Neural cell (in vitro differentiated cells): ENCODE measurements at regions not wholly inside any gene's neighbourhood (a gene's known extent, or its start where the extent isn't known, plus 50 kb on each side); places are given as distances from the start of the nearest gene placed in this dataset.

ENCODE experiments used
- EP300 ChIP-seq: fragments of 450-650 bp; conservative IDR thresholded peaks from 2 replicates; pipeline ENCODE4 v1.6.1; 2014; ENCODE audit warnings: antibody characterized with exemption, mild to moderate bottlenecking, moderate library complexity; ENCODE audit not compliant: poor library complexity, severe bottlenecking
- TF ChIP-seq, protein P1 (sequence below): fragments of 450-650 bp; IDR thresholded peaks from 2 replicates; pipeline ENCODE4 v1.5.1; 2014; ENCODE audit warnings: antibody characterized with exemption, mild to moderate bottlenecking, moderate library complexity; ENCODE audit not compliant: poor library complexity, severe bottlenecking

DNA sequence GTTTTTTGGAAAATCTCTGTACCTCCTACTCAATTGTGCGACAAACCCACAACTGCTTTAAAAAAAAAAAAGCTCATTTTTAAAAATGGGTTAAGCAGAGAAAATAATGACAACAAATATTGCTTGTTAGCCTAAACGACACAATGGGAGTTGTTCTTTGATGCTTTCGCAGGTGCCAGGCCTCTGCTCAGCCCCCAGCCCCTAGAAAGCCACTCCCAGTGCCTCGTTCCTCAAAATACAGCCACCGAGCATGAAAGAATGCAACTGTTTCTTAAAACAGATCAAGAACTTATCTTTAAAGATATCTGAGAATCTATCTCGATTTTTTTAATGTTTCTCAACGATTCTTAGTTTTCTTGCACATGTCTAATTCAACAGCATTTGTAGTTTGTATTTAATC is 85.2 kb upstream of the PFKP start:
- no peak for TF ChIP-seq EP300
- TF ChIP-seq, protein P1, sequence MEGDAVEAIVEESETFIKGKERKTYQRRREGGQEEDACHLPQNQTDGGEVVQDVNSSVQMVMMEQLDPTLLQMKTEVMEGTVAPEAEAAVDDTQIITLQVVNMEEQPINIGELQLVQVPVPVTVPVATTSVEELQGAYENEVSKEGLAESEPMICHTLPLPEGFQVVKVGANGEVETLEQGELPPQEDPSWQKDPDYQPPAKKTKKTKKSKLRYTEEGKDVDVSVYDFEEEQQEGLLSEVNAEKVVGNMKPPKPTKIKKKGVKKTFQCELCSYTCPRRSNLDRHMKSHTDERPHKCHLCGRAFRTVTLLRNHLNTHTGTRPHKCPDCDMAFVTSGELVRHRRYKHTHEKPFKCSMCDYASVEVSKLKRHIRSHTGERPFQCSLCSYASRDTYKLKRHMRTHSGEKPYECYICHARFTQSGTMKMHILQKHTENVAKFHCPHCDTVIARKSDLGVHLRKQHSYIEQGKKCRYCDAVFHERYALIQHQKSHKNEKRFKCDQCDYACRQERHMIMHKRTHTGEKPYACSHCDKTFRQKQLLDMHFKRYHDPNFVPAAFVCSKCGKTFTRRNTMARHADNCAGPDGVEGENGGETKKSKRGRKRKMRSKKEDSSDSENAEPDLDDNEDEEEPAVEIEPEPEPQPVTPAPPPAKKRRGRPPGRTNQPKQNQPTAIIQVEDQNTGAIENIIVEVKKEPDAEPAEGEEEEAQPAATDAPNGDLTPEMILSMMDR, result no peak
